H9 (cell line): ENCODE measurements at regions not wholly inside any gene's neighbourhood (a gene's known extent, or its start where the extent isn't known, plus 50 kb on each side); places are given as distances from the start of the nearest gene placed in this dataset.

Experiments used
- DNase-seq: peaks from one replicate; pipeline ENCODE4 v3.0.0-alpha.2; 2017
- H2AFZ ChIP-seq: one replicate; pipeline ENCODE4 v1.6.1; 2013; ENCODE audit warnings: mild to moderate bottlenecking, low read length, control low read depth, moderate library complexity
- H2AK5ac ChIP-seq: 2 replicates; pipeline ENCODE4 v1.6.1; 2013; ENCODE audit warnings: low read length, control low read depth, mixed read lengths; ENCODE audit not compliant: insufficient read length
- H2BK120ac ChIP-seq: one replicate; pipeline ENCODE4 v1.6.1; 2013; ENCODE audit warnings: low read depth, mild to moderate bottlenecking, low read length, control low read depth, inconsistent platforms; ENCODE audit not compliant: poor library complexity, severe bottlenecking
- H2BK12ac ChIP-seq: 2 replicates; pipeline ENCODE4 v1.6.1; 2013; ENCODE audit warnings: low read length, control low read depth, mixed read lengths, low read depth; ENCODE audit not compliant: insufficient read length
- H2BK15ac ChIP-seq: 2 replicates; pipeline ENCODE4 v1.6.1; 2013; ENCODE audit warnings: low read depth, low read length, control low read depth
- H2BK20ac ChIP-seq: one replicate; pipeline ENCODE4 v1.6.1; 2013; ENCODE audit warnings: low read depth, mild to moderate bottlenecking, low read length, control low read depth, inconsistent platforms; ENCODE audit not compliant: poor library complexity, severe bottlenecking
- H2BK5ac ChIP-seq: 2 replicates; pipeline ENCODE4 v1.6.1; 2013; ENCODE audit warnings: low read length, control low read depth, mixed read lengths; ENCODE audit not compliant: insufficient read length
- H3K14ac ChIP-seq: 2 replicates; pipeline ENCODE4 v1.6.1; 2013; ENCODE audit warnings: low read length, control low read depth; ENCODE audit not compliant: insufficient read depth
- H3K18ac ChIP-seq: 2 replicates; pipeline ENCODE4 v1.6.1; 2013; ENCODE audit warnings: low read depth, mild to moderate bottlenecking, mixed read lengths, low read length, control low read depth; ENCODE audit not compliant: insufficient read length
- H3K23ac ChIP-seq: 2 replicates; pipeline ENCODE4 v1.6.1; 2013; ENCODE audit warnings: low read length, control low read depth, mixed read lengths, low read depth; ENCODE audit not compliant: insufficient read length
- H3K23me2 ChIP-seq: 2 replicates; pipeline ENCODE4 v1.6.1; 2013; ENCODE audit warnings: low read depth, mild to moderate bottlenecking, mixed read lengths, low read length, control low read depth; ENCODE audit not compliant: insufficient read length, poor library complexity, severe bottlenecking
- H3K27ac ChIP-seq: 2 replicates; pipeline ENCODE4 v1.5.1; 2013; ENCODE audit warnings: low read length, control low read depth, mixed read lengths, low read depth; ENCODE audit not compliant: insufficient read length
- H3K27me3 ChIP-seq: 2 replicates; pipeline ENCODE4 v1.6.1; 2013; ENCODE audit warnings: low read length, control low read depth, inconsistent platforms; ENCODE audit not compliant: insufficient read depth
- H3K4ac ChIP-seq: 2 replicates; pipeline ENCODE4 v1.6.1; 2013; ENCODE audit warnings: low read depth, mild to moderate bottlenecking, control low read depth, inconsistent platforms, low read length, moderate library complexity
- H3K4me1 ChIP-seq: 2 replicates; pipeline ENCODE4 v1.6.1; 2013; ENCODE audit warnings: low read length, control low read depth, inconsistent platforms; ENCODE audit not compliant: insufficient read depth
- H3K4me2 ChIP-seq: 2 replicates; pipeline ENCODE4 v1.6.1; 2013; ENCODE audit warnings: low read length, control low read depth, mixed read lengths; ENCODE audit not compliant: insufficient read length, insufficient read depth
- H3K56ac ChIP-seq: 2 replicates; pipeline ENCODE4 v1.6.1; 2013; ENCODE audit warnings: low read depth, mild to moderate bottlenecking, mixed read lengths, low read length, control low read depth; ENCODE audit not compliant: insufficient read length
- H3K79me1 ChIP-seq: 2 replicates; pipeline ENCODE4 v1.6.1; 2013; ENCODE audit warnings: low read depth, mild to moderate bottlenecking, moderate library complexity, low read length, control low read depth, inconsistent platforms; ENCODE audit not compliant: insufficient read depth, poor library complexity, severe bottlenecking
- H3K79me2 ChIP-seq: 2 replicates; pipeline ENCODE4 v1.6.1; 2013; ENCODE audit warnings: low read length, control low read depth, inconsistent platforms; ENCODE audit not compliant: insufficient read depth
- H3K9ac ChIP-seq: 2 replicates; pipeline ENCODE4 v1.6.1; 2013; ENCODE audit warnings: low read length, control low read depth, mixed read lengths; ENCODE audit not compliant: insufficient read length; ENCODE audit errors: extremely low read depth
- H3K9me3 ChIP-seq: one replicate; pipeline ENCODE4 v1.6.1; 2013; ENCODE audit warnings: low read depth, low read length, inconsistent platforms; ENCODE audit not compliant: control insufficient read depth
- H3T11ph ChIP-seq: one replicate; pipeline ENCODE4 v1.6.1; 2013; ENCODE audit warnings: mild to moderate bottlenecking, low read length, control low read depth, inconsistent platforms
- H4K20me1 ChIP-seq: one replicate; pipeline ENCODE4 v1.6.1; 2013; ENCODE audit not compliant: control insufficient read depth, insufficient read length, insufficient read depth
- H4K5ac ChIP-seq: 2 replicates; pipeline ENCODE4 v1.6.1; 2013; ENCODE audit warnings: low read depth, mild to moderate bottlenecking, mixed read lengths, low read length, control low read depth; ENCODE audit not compliant: insufficient read length
- H4K8ac ChIP-seq: replicated peaks from 2 replicates; pipeline ENCODE4 v1.6.1; 2013; ENCODE audit warnings: low read length, control low read depth, mixed read lengths, low read depth; ENCODE audit not compliant: insufficient read length
- H4K91ac ChIP-seq: 2 replicates; pipeline ENCODE4 v1.6.1; 2013; ENCODE audit warnings: low read depth, mild to moderate bottlenecking, moderate library complexity, mixed read lengths, low read length, control low read depth; ENCODE audit not compliant: insufficient read length
- H3K27ac Mint-ChIP-seq, 3 experiments: 2 replicates in 2 of 3; 3 replicates in 1 of 3; pipeline ENCODE4 v1.8.0; 2020 to 2021; ENCODE audit warnings: mixed read lengths in 3 of 3, mild to moderate bottlenecking in 1 of 3, moderate library complexity in 1 of 3
- H3K27me3 Mint-ChIP-seq: 2 replicates; pipeline ENCODE4 v1.8.0; 2021; ENCODE audit warnings: low read depth, mild to moderate bottlenecking, moderate library complexity, mixed read lengths
- H3K36me3 Mint-ChIP-seq, 3 experiments: 2 replicates in 2 of 3; 3 replicates in 1 of 3; pipeline ENCODE4 v1.8.0; 2020 to 2021; ENCODE audit warnings: low read depth in 3 of 3, mixed read lengths in 3 of 3; ENCODE audit not compliant: insufficient read depth in 1 of 3
- H3K4me1 Mint-ChIP-seq, 2 experiments: 2 replicates each; pipeline ENCODE4 v1.8.0; 2020; ENCODE audit warnings: mixed read lengths in 2 of 2
- H3K4me3 Mint-ChIP-seq, 2 experiments: 2 replicates in 1 of 2; 3 replicates in 1 of 2; pipeline ENCODE4 v1.8.0; 2020 to 2021; ENCODE audit warnings: mild to moderate bottlenecking in 2 of 2, mixed read lengths in 2 of 2, moderate library complexity in 1 of 2
- H3K9me3 Mint-ChIP-seq, 2 experiments: 2 replicates in 1 of 2; 3 replicates in 1 of 2; pipeline ENCODE4 v1.8.0; 2020; ENCODE audit warnings: mild to moderate bottlenecking in 2 of 2, mixed read lengths in 2 of 2, moderate library complexity in 1 of 2
- CTCF ChIP-seq: fragments of 200-600 bp; sonication (generic); conservative IDR thresholded peaks from 3 replicates; pipeline ENCODE4 v1.8.0; 2021; ENCODE audit warnings: antibody characterized with exemption, mild to moderate bottlenecking
- WGBS: extraction: QIAGEN DNeasy Blood & Tissue Kit; methylation state at CpG from one replicate; pipeline ENCODE4 v1.1.7; 2013; ENCODE audit warnings: missing lambda C conversion rate, low lambda C conversion rate, mixed read lengths; ENCODE audit not compliant: insufficient read length; ENCODE audit errors: extremely low coverage; 5-methylcytosine and 5-hydroxymethylcytosine counted together

- Histone ChIP-seq H3K27ac (no peak overlapping the region), H3T11ph (no peak overlapping the region), H4K20me1 (no peaks in the 10 kb centered on the region), H3K9me3 (no peaks in the 10 kb centered on the region), H4K8ac (no peak overlapping the region), H3K27me3 (no peaks in the 10 kb centered on the region), H3K18ac (no peak overlapping the region), H3K14ac (no peak overlapping the region), H2BK5ac (no peak overlapping the region), H3K56ac (no peak overlapping the region), H3K23ac (no peak overlapping the region), H3K79me1 (no peaks in the 10 kb centered on the region), H3K4ac (no peak overlapping the region), H4K91ac (no peak overlapping the region), H3K4me2 (no peak overlapping the region), H3K79me2 (no peaks in the 10 kb centered on the region), H2BK12ac (no peak overlapping the region), H2BK15ac (no peak overlapping the region), H2BK20ac (no peak overlapping the region), H4K5ac (no peak overlapping the region), H2BK120ac (no peak overlapping the region), H2AFZ (no peak overlapping the region), H3K9ac (no peak overlapping the region), H2AK5ac (no peak overlapping the region), H3K4me1 (no peaks in the 10 kb centered on the region), H3K23me2 (no peaks in the 10 kb centered on the region)
- no peak overlapping the region for H3K4me3 Mint-ChIP-seq
- WGBS = no CpG with 5 or more reads among the region's 2 CpGs
- peaks cover 2% of the 10 kb centered on the region in 2 experiments; a peak in 1 of 4 replicates for H3K4me1 Mint-ChIP-seq
- no peaks in the 10 kb centered on the region; the same call in 1 of the 2 replicates for H3K27me3 Mint-ChIP-seq
- no peak for TF ChIP-seq CTCF
- H3K27ac Mint-ChIP-seq = no peak overlapping the region
- DNase-seq = no peak
- H3K9me3 Mint-ChIP-seq = no peaks in the 10 kb centered on the region
- H3K36me3 Mint-ChIP-seq = no peaks in the 10 kb centered on the region
Measured at GRCh38 chr16:5770118-5770517, 672.5 kb upstream of the EEF2KMT start.
